CD14-positive monocyte (primary cell): ENCODE measurements at regions not wholly inside any gene's neighbourhood (a gene's known extent, or its start where the extent isn't known, plus 50 kb on each side); places are given as distances from the start of the nearest gene placed in this dataset.

ENCODE experiments used
- DNase-seq, 3 donors: peaks; one replicate each; pipeline ENCODE4 v3.0.0-alpha.2; 2011 to 2022
- H2AFZ ChIP-seq: 2 replicates; pipeline ENCODE4 v1.6.0; 2012; ENCODE audit warnings: mild to moderate bottlenecking, low read depth, low read length, inconsistent platforms; ENCODE audit not compliant: insufficient read depth, poor library complexity, severe bottlenecking
- H3K27ac ChIP-seq, 2 donors: 1 replicate in 1 of 2; 2 replicates in 1 of 2; pipeline ENCODE4 v1.5.1; 2012 to 2013; ENCODE audit warnings: low read length in 2 of 2, control low read depth in 1 of 2, inconsistent platforms in 1 of 2, low read depth in 1 of 2, mild to moderate bottlenecking in 1 of 2
- H3K27me3 ChIP-seq, 2 donors: one replicate each; pipeline versions ENCODE4 v1.6.0 to v1.6.1; 2011 to 2013; ENCODE audit warnings: low read length in 2 of 2; ENCODE audit not compliant: control insufficient read depth in 2 of 2, insufficient read depth in 2 of 2
- H3K36me3 ChIP-seq, 2 donors: replicated peaks in 1 of 2; 1 replicate in 1 of 2; 2 replicates in 1 of 2; pipeline versions ENCODE4 v1.5.1 to v1.6.1; 2012 to 2013; ENCODE audit warnings: low read length in 2 of 2, control low read depth in 1 of 2, inconsistent platforms in 1 of 2, mild to moderate bottlenecking in 1 of 2; ENCODE audit not compliant: insufficient read depth in 2 of 2, control insufficient read depth in 1 of 2
- H3K4me1 ChIP-seq, 2 donors: 1 replicate in 1 of 2; 2 replicates in 1 of 2; pipeline versions ENCODE4 v1.5.1 to v1.6.1; 2012 to 2013; ENCODE audit warnings: low read length in 2 of 2, control low read depth in 1 of 2, inconsistent platforms in 1 of 2, mild to moderate bottlenecking in 1 of 2, moderate library complexity in 1 of 2; ENCODE audit not compliant: insufficient read depth in 2 of 2, control insufficient read depth in 1 of 2
- H3K4me2 ChIP-seq: replicated peaks from 2 replicates; pipeline ENCODE3; 2012; ENCODE audit warnings: low read length, moderate library complexity, mild to moderate bottlenecking; ENCODE audit not compliant: poor library complexity, severe bottlenecking; ENCODE audit errors: extremely low read depth
- H3K4me3 ChIP-seq, 3 experiments: fragments of 200-600 bp in 1 of 3; sonication (generic) in 1 of 3; replicated peaks in 1 of 3; 1 replicate in 2 of 3; 2 replicates in 1 of 3; pipeline ENCODE4 v1.5.1; 2011 to 2013; ENCODE audit warnings: low read length in 3 of 3, mild to moderate bottlenecking in 3 of 3, control low read depth in 2 of 3, low read depth in 2 of 3, inconsistent platforms in 1 of 3, moderate library complexity in 1 of 3
- H3K79me2 ChIP-seq: 2 replicates; pipeline ENCODE4 v1.6.0; 2012; ENCODE audit warnings: mild to moderate bottlenecking, control low read depth, inconsistent platforms, low read length, moderate library complexity; ENCODE audit not compliant: insufficient read depth
- H3K9ac ChIP-seq: 2 replicates; pipeline ENCODE4 v1.6.0; 2017; ENCODE audit warnings: low read length, mild to moderate bottlenecking; ENCODE audit not compliant: insufficient read depth, poor library complexity, severe bottlenecking
- H3K9me3 ChIP-seq, 2 donors: replicated peaks in 1 of 2; 1 replicate in 1 of 2; 2 replicates in 1 of 2; pipeline versions ENCODE4 v1.5.1 to v1.6.1; 2012 to 2013; ENCODE audit warnings: low read length in 2 of 2, control low read depth in 1 of 2; ENCODE audit not compliant: control insufficient read depth in 1 of 2, insufficient read depth in 1 of 2
- H4K20me1 ChIP-seq: 2 replicates; pipeline ENCODE4 v1.6.0; 2012; ENCODE audit warnings: mild to moderate bottlenecking, low read length, control low read depth, moderate library complexity; ENCODE audit not compliant: insufficient read depth
- H3K27ac Mint-ChIP-seq, 7 donors: one replicate each; pipeline ENCODE4 v1.8.0; 2020; ENCODE audit warnings: mild to moderate bottlenecking in 7 of 7, mixed read lengths in 7 of 7, moderate library complexity in 6 of 7, inconsistent platforms in 2 of 7
- H3K27me3 Mint-ChIP-seq, 3 donors: one replicate each; pipeline ENCODE4 v1.8.0; 2021 to 2022; ENCODE audit warnings: low read depth in 3 of 3, mild to moderate bottlenecking in 3 of 3, mixed read lengths in 3 of 3, moderate library complexity in 3 of 3, inconsistent platforms in 1 of 3
- H3K36me3 Mint-ChIP-seq, 2 donors: one replicate each; pipeline ENCODE4 v1.8.0; 2020; ENCODE audit warnings: mixed read lengths in 2 of 2, inconsistent platforms in 1 of 2, mild to moderate bottlenecking in 1 of 2
- H3K4me1 Mint-ChIP-seq: one replicate; pipeline ENCODE4 v1.8.0; 2020; ENCODE audit warnings: mild to moderate bottlenecking, mixed read lengths
- H3K4me3 Mint-ChIP-seq, 2 donors: one replicate each; pipeline ENCODE4 v1.8.0; 2020; ENCODE audit warnings: mild to moderate bottlenecking in 2 of 2, mixed read lengths in 2 of 2, moderate library complexity in 1 of 2
- H3K9me3 Mint-ChIP-seq, 7 donors: one replicate each; pipeline ENCODE4 v1.8.0; 2020 to 2022; ENCODE audit warnings: mixed read lengths in 7 of 7, mild to moderate bottlenecking in 6 of 7, moderate library complexity in 6 of 7, inconsistent platforms in 2 of 7
- WGBS: methylation state at CpG from one replicate; pipeline ENCODE4 v1.1.5; 2013; ENCODE audit warnings: missing lambda C conversion rate; ENCODE audit not compliant: insufficient coverage; 5-methylcytosine and 5-hydroxymethylcytosine counted together
- intact Hi-C, 2 donors: fragments of 100-400 bp; cut with micrococcal nuclease; formaldehyde crosslinking; loops; one replicate each; pipeline versions ENCODE4 v1.15.0 to v1.15.1; 2023
- TF ChIP-seq, protein P1 (sequence below): fragments of 200-600 bp; IDR thresholded peaks from one replicate; pipeline ENCODE4 v1.8.0; 2022; ENCODE audit warnings: antibody characterized with exemption, mild to moderate bottlenecking

DNA sequence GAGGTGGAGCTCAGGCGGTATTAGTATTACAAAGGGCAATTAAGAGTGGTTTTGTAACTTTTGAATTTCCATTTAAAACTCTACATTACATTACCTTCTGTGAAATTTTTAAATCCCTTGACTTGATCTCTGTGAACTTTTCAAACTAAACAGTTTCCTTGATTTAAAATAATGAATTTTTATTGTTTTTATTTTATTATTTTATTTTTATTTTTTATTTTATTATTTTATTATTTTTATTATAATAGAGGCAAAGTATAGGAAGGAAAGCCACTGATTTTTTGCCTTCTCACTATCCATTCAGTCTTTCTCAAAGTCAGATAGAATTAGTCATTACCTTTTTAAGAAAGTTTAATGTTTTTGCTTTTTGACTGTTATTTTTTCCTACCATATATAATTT lies 1248.1 kb upstream of the SLC10A2 start:
- Mint-ChIP-seq H3K4me3 (no peak overlapping the region), H3K27ac (no peak overlapping the region), H3K4me1 (no peaks in the 10 kb centered on the region), H3K9me3 (peaks cover 0 to 4% (median 0%) of the 10 kb centered on the region in 7 donors), H3K36me3 (no peaks in the 10 kb centered on the region), H3K27me3 (no peaks in the 10 kb centered on the region)
- no peak overlapping the region for H3K27ac ChIP-seq
- H3K9ac ChIP-seq: no peak overlapping the region
- H3K27me3 ChIP-seq: no peaks in the 10 kb centered on the region
- no peak overlapping the region for H3K4me2 ChIP-seq
- TF ChIP-seq, protein P1, sequence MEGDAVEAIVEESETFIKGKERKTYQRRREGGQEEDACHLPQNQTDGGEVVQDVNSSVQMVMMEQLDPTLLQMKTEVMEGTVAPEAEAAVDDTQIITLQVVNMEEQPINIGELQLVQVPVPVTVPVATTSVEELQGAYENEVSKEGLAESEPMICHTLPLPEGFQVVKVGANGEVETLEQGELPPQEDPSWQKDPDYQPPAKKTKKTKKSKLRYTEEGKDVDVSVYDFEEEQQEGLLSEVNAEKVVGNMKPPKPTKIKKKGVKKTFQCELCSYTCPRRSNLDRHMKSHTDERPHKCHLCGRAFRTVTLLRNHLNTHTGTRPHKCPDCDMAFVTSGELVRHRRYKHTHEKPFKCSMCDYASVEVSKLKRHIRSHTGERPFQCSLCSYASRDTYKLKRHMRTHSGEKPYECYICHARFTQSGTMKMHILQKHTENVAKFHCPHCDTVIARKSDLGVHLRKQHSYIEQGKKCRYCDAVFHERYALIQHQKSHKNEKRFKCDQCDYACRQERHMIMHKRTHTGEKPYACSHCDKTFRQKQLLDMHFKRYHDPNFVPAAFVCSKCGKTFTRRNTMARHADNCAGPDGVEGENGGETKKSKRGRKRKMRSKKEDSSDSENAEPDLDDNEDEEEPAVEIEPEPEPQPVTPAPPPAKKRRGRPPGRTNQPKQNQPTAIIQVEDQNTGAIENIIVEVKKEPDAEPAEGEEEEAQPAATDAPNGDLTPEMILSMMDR: no peak
- H3K79me2 ChIP-seq: no peaks in the 10 kb centered on the region
- no peak overlapping the region for H2AFZ ChIP-seq
- H3K9me3 ChIP-seq: no peaks in the 10 kb centered on the region
- H3K4me3 ChIP-seq: no peak overlapping the region
- no CpG with 5 or more reads among the region's 1 CpG for WGBS
- intact Hi-C loops: no loop called here
- DNase-seq: no peak
- no peaks in the 10 kb centered on the region for H3K4me1 ChIP-seq
- H3K36me3 ChIP-seq: no peaks in the 10 kb centered on the region
- H4K20me1 ChIP-seq: no peaks in the 10 kb centered on the region

DNA sequence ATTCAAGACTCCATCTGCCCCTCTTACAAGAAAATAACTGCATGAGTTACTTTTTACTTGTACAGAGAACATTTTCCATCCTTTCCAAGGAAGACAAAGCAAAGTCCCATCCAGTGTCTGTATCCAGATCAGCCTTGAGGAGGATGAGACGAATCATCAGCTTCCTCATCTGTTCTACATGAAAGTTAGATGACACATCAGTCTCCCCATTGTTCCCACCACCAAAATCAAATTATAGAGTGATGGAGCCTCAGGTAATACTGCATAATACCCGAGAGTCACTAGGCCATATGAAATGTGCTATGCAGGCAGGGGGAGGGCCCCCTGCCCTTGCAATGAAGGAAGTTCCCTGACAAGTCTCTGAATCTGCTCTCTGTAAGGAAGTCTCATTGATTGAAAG lies 1244.6 kb upstream of the SLC10A2 start:
- WGBS: no CpG with 5 or more reads among the region's 2 CpGs
- no peak overlapping the region for H2AFZ ChIP-seq
- no peaks in the 10 kb centered on the region for H3K27me3 ChIP-seq
- no peaks in the 10 kb centered on the region for H3K36me3 ChIP-seq
- Mint-ChIP-seq H3K36me3 (no peaks in the 10 kb centered on the region), H3K4me1 (no peaks in the 10 kb centered on the region), H3K4me3 (no peak overlapping the region), H3K27ac (no peak overlapping the region), H3K27me3 (no peaks in the 10 kb centered on the region), H3K9me3 (peaks cover 0 to 7% (median 3%) of the 10 kb centered on the region in 7 donors)
- peaks cover 0 to under 1% of the 10 kb centered on the region in 2 donors for H3K9me3 ChIP-seq
- intact Hi-C loops: no loop called here
- no peaks in the 10 kb centered on the region for H4K20me1 ChIP-seq
- H3K4me2 ChIP-seq: no peak overlapping the region
- H3K79me2 ChIP-seq: no peaks in the 10 kb centered on the region
- H3K9ac ChIP-seq: no peak overlapping the region
- H3K4me1 ChIP-seq: no peaks in the 10 kb centered on the region
- H3K27ac ChIP-seq: no peak overlapping the region
- H3K4me3 ChIP-seq: no peak overlapping the region
- TF ChIP-seq, protein P1: no peak
- DNase-seq: no peak
